B cell (primary cell): ENCODE measurements at regions not wholly inside any gene's neighbourhood (a gene's known extent, or its start where the extent isn't known, plus 50 kb on each side); places are given as distances from the start of the nearest gene placed in this dataset.
"Not testable (repeated sequence)": the region's sequence is repeated elsewhere in the genome, so short reads cannot be mapped to it uniquely, and the experiment has no call there.

ENCODE experiments used
- ATAC-seq: fragments of 200-7000 bp; cut with Tn5 transposase; one replicate; pipeline ENCODE4 v1.10.0; 2021; ENCODE audit warnings: low read depth, mild to moderate bottlenecking, moderate number of reproducible peaks, moderate library complexity
- CTCF ChIA-PET: fragments of 350-600 bp; sonication (Branson Sonifier 250); formaldehyde crosslinking; loops from one replicate; lab custom pipeline; 2021; ENCODE audit warnings: antibody characterized with exemption, inconsistent platforms; lab: Charles Lee
- POLR2A ChIA-PET: fragments of 350-600 bp; sonication (Branson Sonifier 250); formaldehyde crosslinking; loops from one replicate; lab custom pipeline; 2021; ENCODE audit warnings: antibody characterized with exemption; lab: Charles Lee
- DNase-seq: peaks from one replicate; pipeline ENCODE4 v3.0.0; 2013
- H2AFZ ChIP-seq: 2 replicates; pipeline ENCODE4 v1.6.1; 2012; ENCODE audit warnings: mild to moderate bottlenecking, low read depth, low read length; ENCODE audit not compliant: insufficient read depth, poor library complexity, severe bottlenecking
- H3K27ac ChIP-seq, 2 donors: 1 replicate in 1 of 2; 2 replicates in 1 of 2; pipeline ENCODE4 v1.5.1; 2012 to 2013; ENCODE audit warnings: low read length in 2 of 2, mild to moderate bottlenecking in 2 of 2, moderate library complexity in 1 of 2
- H3K27me3 ChIP-seq, 4 experiments: fragments of 200-600 bp in 1 of 4; sonication (generic) in 1 of 4; replicated peaks in 1 of 4; 1 replicate in 2 of 4; 2 replicates in 2 of 4; pipeline versions ENCODE4 v1.6.1 to v1.7.0; 2013 to 2016; ENCODE audit warnings: low read length in 3 of 4, mild to moderate bottlenecking in 2 of 4, mixed read lengths in 1 of 4, moderate library complexity in 1 of 4; ENCODE audit not compliant: insufficient read depth in 4 of 4, control insufficient read depth in 3 of 4; ENCODE audit errors: control extremely low read depth in 1 of 4
- H3K36me3 ChIP-seq, 2 experiments: replicated peaks in 1 of 2; 1 replicate in 1 of 2; 2 replicates in 1 of 2; pipeline versions ENCODE4 v1.6.1 to v1.7.1; 2013; ENCODE audit warnings: low read length in 1 of 2; ENCODE audit not compliant: insufficient read depth in 2 of 2, control insufficient read depth in 1 of 2; ENCODE audit errors: control extremely low read depth in 1 of 2, extremely low read depth in 1 of 2
- H3K4me1 ChIP-seq, 2 donors: fragments of 200-600 bp in 1 of 2; sonication (generic) in 1 of 2; 1 replicate in 1 of 2; 2 replicates in 1 of 2; pipeline versions ENCODE4 v1.5.1 to v1.6.1; 2013 to 2017; ENCODE audit warnings: low read length in 2 of 2; ENCODE audit not compliant: control insufficient read depth in 2 of 2, insufficient read depth in 2 of 2
- H3K4me2 ChIP-seq: replicated peaks from 2 replicates; pipeline ENCODE3; 2012; ENCODE audit warnings: mild to moderate bottlenecking, low read depth, low read length; ENCODE audit not compliant: poor library complexity, severe bottlenecking
- H3K4me3 ChIP-seq, 5 experiments: fragments of 200-600 bp in 1 of 5; sonication (generic) in 1 of 5; 1 replicate in 3 of 5; 2 replicates in 2 of 5; pipeline versions ENCODE4 v1.5.1 to v1.7.0; 2011 to 2016; ENCODE audit warnings: low read length in 4 of 5, mild to moderate bottlenecking in 4 of 5, low read depth in 2 of 5, control low read depth in 1 of 5, moderate library complexity in 1 of 5; ENCODE audit not compliant: insufficient read depth in 1 of 5; ENCODE audit errors: control extremely low read depth in 1 of 5, extremely low read depth in 1 of 5
- H3K79me2 ChIP-seq: fragments of 200-600 bp; sonication (generic); one replicate; pipeline ENCODE4 v1.6.0; 2016; ENCODE audit warnings: low read length; ENCODE audit not compliant: control insufficient read depth, insufficient read depth
- H3K9ac ChIP-seq: fragments of 200-600 bp; sonication (generic); 2 replicates; pipeline ENCODE4 v1.6.1; 2017; ENCODE audit warnings: mild to moderate bottlenecking, low read length, moderate library complexity
- H3K9me3 ChIP-seq, 3 donors: one replicate each; pipeline versions ENCODE4 v1.6.1 to v1.7.1; 2013; ENCODE audit warnings: low read length in 2 of 3; ENCODE audit not compliant: control insufficient read depth in 2 of 3, insufficient read depth in 1 of 3; ENCODE audit errors: control extremely low read depth in 1 of 3
- H4K20me1 ChIP-seq: 2 replicates; pipeline ENCODE4 v1.6.0; 2012; ENCODE audit warnings: mild to moderate bottlenecking, low read length; ENCODE audit not compliant: insufficient read depth, control insufficient read depth, poor library complexity, severe bottlenecking
- H3K27ac Mint-ChIP-seq: one replicate; pipeline ENCODE4 v1.8.0; 2021; ENCODE audit warnings: mixed read lengths
- H3K27me3 Mint-ChIP-seq: one replicate; pipeline ENCODE4 v1.8.0; 2021; ENCODE audit warnings: mixed read lengths
- H3K4me1 Mint-ChIP-seq: one replicate; pipeline ENCODE4 v1.8.0; 2021; ENCODE audit warnings: mixed read lengths
- H3K4me3 Mint-ChIP-seq: one replicate; pipeline ENCODE4 v1.8.0; 2021; ENCODE audit warnings: mixed read lengths
- H3K9me3 Mint-ChIP-seq: one replicate; pipeline ENCODE4 v1.8.0; 2022; ENCODE audit warnings: mixed read lengths; ENCODE audit not compliant: insufficient read depth
- CTCF ChIP-seq: fragments of 200-600 bp; IDR thresholded peaks from one replicate; pipeline ENCODE4 v1.8.0; 2022; ENCODE audit warnings: antibody characterized with exemption, mild to moderate bottlenecking
- EZH2 ChIP-seq: IDR thresholded peaks from 2 replicates; pipeline ENCODE4 v1.6.1; 2012; ENCODE audit warnings: borderline replicate concordance, low read depth, mild to moderate bottlenecking, moderate library complexity, low read length; ENCODE audit not compliant: insufficient read depth, poor library complexity, severe bottlenecking
- WGBS: methylation state at CpG from one replicate; pipeline ENCODE4 v1.1.5; 2013; ENCODE audit warnings: missing lambda C conversion rate; ENCODE audit not compliant: insufficient coverage; 5-methylcytosine and 5-hydroxymethylcytosine counted together
- intact Hi-C: fragments of 100-400 bp; cut with micrococcal nuclease; formaldehyde crosslinking; loops from one replicate; pipeline ENCODE4 v1.10.0; 2022

- Histone ChIP-seq H3K36me3 (no peaks in the 10 kb centered on the region), H3K27me3 (no peaks in the 10 kb centered on the region), H3K79me2 (no peaks in the 10 kb centered on the region), H3K4me1 (no peaks in the 10 kb centered on the region), H3K4me3 (no peak overlapping the region), H3K4me2 (no peak overlapping the region), H2AFZ (no peak overlapping the region), H3K9me3 (peaks cover 0 to 8% (median 0%) of the 10 kb centered on the region in 3 donors), H3K27ac (no peak overlapping the region), H4K20me1 (no peaks in the 10 kb centered on the region), H3K9ac (no peak overlapping the region)
- no peak overlapping the region for H3K27ac Mint-ChIP-seq
- 0% methylated on average over 1 of the region's 1 CpG for WGBS
- H3K9me3 Mint-ChIP-seq = peaks cover 7% of the 10 kb centered on the region
- CTCF ChIA-PET = no interaction called here
- H3K4me3 Mint-ChIP-seq = no peak overlapping the region
- H3K27me3 Mint-ChIP-seq = no peaks in the 10 kb centered on the region
- no peak for ATAC-seq
- TF ChIP-seq EZH2 (no peak), CTCF (no peak)
- H3K4me1 Mint-ChIP-seq = no peaks in the 10 kb centered on the region
- no peak for DNase-seq
- intact Hi-C loops = no loop called here
- POLR2A ChIA-PET = no interaction called here
Observed at GRCh38 chr4:60404027-60404426, 796.1 kb upstream of the ADGRL3 start.

GRCh38 chr4:60422439-60422838, 777.7 kb upstream of the ADGRL3 start:
- Histone ChIP-seq H3K4me1 (no peaks in the 10 kb centered on the region), H3K9ac (no peak overlapping the region), H3K4me2 (no peak overlapping the region), H3K36me3 (no peaks in the 10 kb centered on the region), H3K9me3 (peaks cover 0 to 12% (median 1%) of the 10 kb centered on the region in 3 donors), H3K79me2 (no peaks in the 10 kb centered on the region), H2AFZ (no peak overlapping the region), H4K20me1 (no peaks in the 10 kb centered on the region), H3K4me3 (no peak overlapping the region), H3K27ac (no peak overlapping the region), H3K27me3 (no peaks in the 10 kb centered on the region)
- no peak overlapping the region for H3K4me3 Mint-ChIP-seq
- no CpG with 5 or more reads among the region's 4 CpGs for WGBS
- no peak overlapping the region for H3K27ac Mint-ChIP-seq
- intact Hi-C loops = no loop called here
- H3K9me3 Mint-ChIP-seq = peaks cover 5% of the 10 kb centered on the region
- no peak for TF ChIP-seq CTCF
- ATAC-seq = no peak
- DNase-seq = no peak
- no peaks in the 10 kb centered on the region for H3K4me1 Mint-ChIP-seq
- ChIA-PET CTCF (interaction anchor here (0.7 kb wide), 1 partner anchor 112 kb away, joined by 3 read pairs; no protein-coding TSS in a partner anchor), POLR2A (no interaction called here)
- no peaks in the 10 kb centered on the region for H3K27me3 Mint-ChIP-seq

GRCh38 chr4:60423573-60424184, 776.4 kb upstream of the ADGRL3 start:
- H3K4me1 ChIP-seq, H3K36me3 ChIP-seq, H3K79me2 ChIP-seq, H3K4me3 ChIP-seq, H3K9me3 ChIP-seq, ATAC-seq, H3K4me1 Mint-ChIP-seq, H3K9ac ChIP-seq, H3K27ac Mint-ChIP-seq, DNase-seq, H3K4me3 Mint-ChIP-seq, CTCF ChIA-PET, H2AFZ ChIP-seq, H3K27ac ChIP-seq, intact Hi-C loops, H3K4me2 ChIP-seq, H3K9me3 Mint-ChIP-seq, H4K20me1 ChIP-seq, POLR2A ChIA-PET, H3K27me3 Mint-ChIP-seq, H3K27me3 ChIP-seq: not testable (repeated sequence)
